ENCODE measurements at regions not wholly inside any gene's neighbourhood (a gene's known extent, or its start where the extent isn't known, plus 50 kb on each side); places are given as distances from the start of the nearest gene placed in this dataset.
A peak's percentile ranks its signal among the peaks of the same experiment; 100 is the strongest.

GRCh38 chr4:31275906-31276305, 555.7 kb downstream of the PCDH7 start:
- Histone ChIP-seq H3K36me3 (ENCODE audit: control insufficient read depth in 2 of 3, insufficient read depth in 3 of 3, low read length in 3 of 3) (no peaks in the 10 kb centered on the region), H3K9ac (ENCODE audit: low read length in 3 of 3) (no peak overlapping the region), H3K4me1 (ENCODE audit: control insufficient read depth in 2 of 3, insufficient read depth in 2 of 3, low read depth in 1 of 3, low read length in 3 of 3) (no peaks in the 10 kb centered on the region), H3K4me3 (ENCODE audit: low read length in 3 of 3) (no peak overlapping the region), H3K27ac (ENCODE audit: low read depth in 2 of 2, low read length in 2 of 2) (no peak overlapping the region), H3K9me3 (ENCODE audit: control insufficient read depth in 2 of 3, insufficient read depth in 1 of 3, low read length in 3 of 3) (no peaks in the 10 kb centered on the region), H3K27me3 (ENCODE audit: control insufficient read depth, insufficient read depth, low read length) (no peaks in the 10 kb centered on the region)
- no peak for FAIRE-seq
- DNase-seq = no peak
- intact Hi-C loops (cut with DNase I) = no loop called here
- TF ChIP-seq CTCF (IDR thresholded peaks at IDR 0.05; ENCODE audit: borderline replicate concordance, extremely low read depth, insufficient read depth) = no peak

- Histone ChIP-seq H3K27ac (ENCODE audit: low read depth in 2 of 2, low read length in 2 of 2) (no peak overlapping the region), H3K4me1 (ENCODE audit: control insufficient read depth in 2 of 3, insufficient read depth in 2 of 3, low read depth in 1 of 3, low read length in 3 of 3) (no peaks in the 10 kb centered on the region), H3K9ac (ENCODE audit: low read length in 3 of 3) (no peak overlapping the region), H3K9me3 (ENCODE audit: control insufficient read depth in 2 of 3, insufficient read depth in 1 of 3, low read length in 3 of 3) (peaks cover 0 to 5% (median 0%) of the 10 kb centered on the region in 3 donors), H3K27me3 (ENCODE audit: control insufficient read depth, insufficient read depth, low read length) (no peaks in the 10 kb centered on the region), H3K4me3 (ENCODE audit: low read length in 3 of 3) (no peak overlapping the region), H3K36me3 (ENCODE audit: control insufficient read depth in 2 of 3, insufficient read depth in 3 of 3, low read length in 3 of 3) (no peaks in the 10 kb centered on the region)
- no peak for FAIRE-seq
- intact Hi-C loops (cut with DNase I) = no loop called here
- DNase-seq = peak in 2 of 5 donors; percentile 8 to 47
- TF ChIP-seq CTCF (IDR thresholded peaks at IDR 0.05; ENCODE audit: borderline replicate concordance, extremely low read depth, insufficient read depth) = no peak
Measured at GRCh38 chr4:31283679-31284078, 563.5 kb downstream of the PCDH7 start.

GRCh38 chr4:31290836-31291235, 570.7 kb downstream of the PCDH7 start:
- intact Hi-C loops (cut with DNase I) = no loop called here
- Histone ChIP-seq H3K4me1 (ENCODE audit: control insufficient read depth in 2 of 3, insufficient read depth in 2 of 3, low read depth in 1 of 3, low read length in 3 of 3) (no peaks in the 10 kb centered on the region), H3K4me3 (ENCODE audit: low read length in 3 of 3) (no peak overlapping the region), H3K27me3 (ENCODE audit: control insufficient read depth, insufficient read depth, low read length) (no peaks in the 10 kb centered on the region), H3K9me3 (ENCODE audit: control insufficient read depth in 2 of 3, insufficient read depth in 1 of 3, low read length in 3 of 3) (no peaks in the 10 kb centered on the region), H3K9ac (ENCODE audit: low read length in 3 of 3) (no peak overlapping the region), H3K27ac (ENCODE audit: low read depth in 2 of 2, low read length in 2 of 2) (no peak overlapping the region), H3K36me3 (ENCODE audit: control insufficient read depth in 2 of 3, insufficient read depth in 3 of 3, low read length in 3 of 3) (no peaks in the 10 kb centered on the region)
- FAIRE-seq (no peak), DNase-seq (no peak)
- no peak for TF ChIP-seq CTCF (IDR thresholded peaks at IDR 0.05; ENCODE audit: borderline replicate concordance, extremely low read depth, insufficient read depth)

- Histone ChIP-seq H3K4me3 (ENCODE audit: low read length in 3 of 3) (no peak overlapping the region), H3K27me3 (ENCODE audit: control insufficient read depth, insufficient read depth, low read length) (no peaks in the 10 kb centered on the region), H3K9ac (ENCODE audit: low read length in 3 of 3) (no peak overlapping the region), H3K27ac (ENCODE audit: low read depth in 2 of 2, low read length in 2 of 2) (no peak overlapping the region), H3K9me3 (ENCODE audit: control insufficient read depth in 2 of 3, insufficient read depth in 1 of 3, low read length in 3 of 3) (no peaks in the 10 kb centered on the region), H3K4me1 (ENCODE audit: control insufficient read depth in 2 of 3, insufficient read depth in 2 of 3, low read depth in 1 of 3, low read length in 3 of 3) (no peaks in the 10 kb centered on the region), H3K36me3 (ENCODE audit: control insufficient read depth in 2 of 3, insufficient read depth in 3 of 3, low read length in 3 of 3) (no peaks in the 10 kb centered on the region)
- no peak for FAIRE-seq
- no peak for DNase-seq
- no peak for TF ChIP-seq CTCF (IDR thresholded peaks at IDR 0.05; ENCODE audit: borderline replicate concordance, extremely low read depth, insufficient read depth)
- intact Hi-C loops (cut with DNase I) = no loop called here
Measured at GRCh38 chr4:31291238-31291637, 571.1 kb downstream of the PCDH7 start.

Measured in kidney (tissue), 13 donors.